ENCODE measurements at regions not wholly inside any gene's neighbourhood (a gene's known extent, or its start where the extent isn't known, plus 50 kb on each side); places are given as distances from the start of the nearest gene placed in this dataset.

- TF ChIP-seq, protein P1, sequence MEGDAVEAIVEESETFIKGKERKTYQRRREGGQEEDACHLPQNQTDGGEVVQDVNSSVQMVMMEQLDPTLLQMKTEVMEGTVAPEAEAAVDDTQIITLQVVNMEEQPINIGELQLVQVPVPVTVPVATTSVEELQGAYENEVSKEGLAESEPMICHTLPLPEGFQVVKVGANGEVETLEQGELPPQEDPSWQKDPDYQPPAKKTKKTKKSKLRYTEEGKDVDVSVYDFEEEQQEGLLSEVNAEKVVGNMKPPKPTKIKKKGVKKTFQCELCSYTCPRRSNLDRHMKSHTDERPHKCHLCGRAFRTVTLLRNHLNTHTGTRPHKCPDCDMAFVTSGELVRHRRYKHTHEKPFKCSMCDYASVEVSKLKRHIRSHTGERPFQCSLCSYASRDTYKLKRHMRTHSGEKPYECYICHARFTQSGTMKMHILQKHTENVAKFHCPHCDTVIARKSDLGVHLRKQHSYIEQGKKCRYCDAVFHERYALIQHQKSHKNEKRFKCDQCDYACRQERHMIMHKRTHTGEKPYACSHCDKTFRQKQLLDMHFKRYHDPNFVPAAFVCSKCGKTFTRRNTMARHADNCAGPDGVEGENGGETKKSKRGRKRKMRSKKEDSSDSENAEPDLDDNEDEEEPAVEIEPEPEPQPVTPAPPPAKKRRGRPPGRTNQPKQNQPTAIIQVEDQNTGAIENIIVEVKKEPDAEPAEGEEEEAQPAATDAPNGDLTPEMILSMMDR (IDR thresholded peaks at IDR 0.05), result no peak
- TF ChIP-seq POLR2A (IDR thresholded peaks at IDR 0.05), result no peak
Observed at GRCh38 chr12:85681333-85681732, 154.9 kb downstream of the RASSF9 start.
